ENCODE measurements at regions not wholly inside any gene's neighbourhood (a gene's known extent, or its start where the extent isn't known, plus 50 kb on each side); places are given as distances from the start of the nearest gene placed in this dataset.

DNA sequence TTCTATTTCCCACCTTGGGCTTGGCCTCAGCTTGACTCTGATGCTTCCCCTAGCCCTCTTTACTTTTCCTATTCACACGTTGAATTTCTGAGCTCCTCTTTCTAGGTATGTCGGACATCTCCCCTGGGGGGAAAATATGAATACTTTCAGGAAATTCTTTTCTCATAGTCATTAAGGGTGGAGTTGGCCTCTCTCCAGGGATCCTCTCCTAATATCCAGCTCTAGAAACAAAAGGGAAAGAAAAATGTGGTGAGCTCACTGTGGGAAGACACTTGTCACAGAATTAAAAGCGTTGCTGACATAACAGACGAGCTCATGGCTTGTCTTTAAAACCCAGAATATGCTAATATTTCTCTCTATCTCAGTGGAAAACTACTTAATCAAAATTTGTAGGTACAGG, 132.7 kb upstream of the MEX3C start:
- no peak for TF ChIP-seq POLR2A (IDR thresholded peaks at IDR 0.05)
- TF ChIP-seq, protein P1, sequence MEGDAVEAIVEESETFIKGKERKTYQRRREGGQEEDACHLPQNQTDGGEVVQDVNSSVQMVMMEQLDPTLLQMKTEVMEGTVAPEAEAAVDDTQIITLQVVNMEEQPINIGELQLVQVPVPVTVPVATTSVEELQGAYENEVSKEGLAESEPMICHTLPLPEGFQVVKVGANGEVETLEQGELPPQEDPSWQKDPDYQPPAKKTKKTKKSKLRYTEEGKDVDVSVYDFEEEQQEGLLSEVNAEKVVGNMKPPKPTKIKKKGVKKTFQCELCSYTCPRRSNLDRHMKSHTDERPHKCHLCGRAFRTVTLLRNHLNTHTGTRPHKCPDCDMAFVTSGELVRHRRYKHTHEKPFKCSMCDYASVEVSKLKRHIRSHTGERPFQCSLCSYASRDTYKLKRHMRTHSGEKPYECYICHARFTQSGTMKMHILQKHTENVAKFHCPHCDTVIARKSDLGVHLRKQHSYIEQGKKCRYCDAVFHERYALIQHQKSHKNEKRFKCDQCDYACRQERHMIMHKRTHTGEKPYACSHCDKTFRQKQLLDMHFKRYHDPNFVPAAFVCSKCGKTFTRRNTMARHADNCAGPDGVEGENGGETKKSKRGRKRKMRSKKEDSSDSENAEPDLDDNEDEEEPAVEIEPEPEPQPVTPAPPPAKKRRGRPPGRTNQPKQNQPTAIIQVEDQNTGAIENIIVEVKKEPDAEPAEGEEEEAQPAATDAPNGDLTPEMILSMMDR (IDR thresholded peaks at IDR 0.05), result no peak

Data from vagina (tissue), 2 donors.